Neutrophil (primary cell): ENCODE measurements at regions not wholly inside any gene's neighbourhood (a gene's known extent, or its start where the extent isn't known, plus 50 kb on each side); places are given as distances from the start of the nearest gene placed in this dataset.
"Not testable (repeated sequence)": the region's sequence is repeated elsewhere in the genome, so short reads cannot be mapped to it uniquely, and the experiment has no call there.

Experiments used
- H3K27ac ChIP-seq: fragments of 200-600 bp; sonication (generic); 2 replicates; pipeline ENCODE4 v1.5.1; 2016; ENCODE audit warnings: mild to moderate bottlenecking, moderate library complexity
- H3K27me3 ChIP-seq: fragments of 200-600 bp; sonication (generic); 2 replicates; pipeline ENCODE4 v1.6.0; 2016; ENCODE audit warnings: mild to moderate bottlenecking
- H3K36me3 ChIP-seq: fragments of 200-600 bp; sonication (generic); 2 replicates; pipeline ENCODE4 v1.5.1; 2017
- H3K4me1 ChIP-seq, 2 experiments: fragments of 200-600 bp in 1 of 2; sonication (generic) in 1 of 2; 1 replicate in 1 of 2; 2 replicates in 1 of 2; pipeline versions ENCODE4 v1.5.1 to v1.6.1; 2013 to 2016; ENCODE audit warnings: low read depth in 1 of 2, low read length in 1 of 2, mild to moderate bottlenecking in 1 of 2, moderate library complexity in 1 of 2; ENCODE audit not compliant: control insufficient read depth in 1 of 2, insufficient read depth in 1 of 2
- H3K4me3 ChIP-seq, 2 experiments: fragments of 200-600 bp in 1 of 2; sonication (generic) in 1 of 2; 1 replicate in 1 of 2; 2 replicates in 1 of 2; pipeline ENCODE4 v1.5.1; 2013 to 2016; ENCODE audit warnings: low read depth in 1 of 2, low read length in 1 of 2, mild to moderate bottlenecking in 1 of 2, moderate library complexity in 1 of 2
- H3K9me3 ChIP-seq: fragments of 200-600 bp; sonication (generic); 2 replicates; pipeline ENCODE4 v1.5.1; 2016
- TF ChIP-seq, protein P1 (sequence below): fragments of 200-600 bp; sonication (generic); IDR thresholded peaks from 2 replicates; pipeline ENCODE4 v1.5.1; 2016; ENCODE audit warnings: antibody characterized with exemption

DNA sequence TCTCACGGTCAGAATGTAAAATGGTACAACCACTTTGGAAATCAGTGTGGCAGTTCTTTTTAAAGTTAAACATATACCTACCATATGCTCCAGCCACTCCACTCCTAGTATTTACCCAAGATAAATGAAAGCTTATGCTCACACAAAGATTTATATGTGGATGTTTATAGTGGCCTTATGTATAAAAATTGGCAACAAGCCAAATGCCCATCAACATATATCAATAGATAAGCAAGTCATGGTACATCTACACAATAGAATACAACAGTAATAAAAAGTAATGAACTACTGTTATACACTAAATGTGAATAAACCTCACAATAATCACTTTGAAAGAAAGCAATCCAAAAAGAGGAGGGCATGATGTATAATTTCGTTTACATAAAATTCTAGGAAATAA is 153.5 kb upstream of the LMCD1 start:
- Histone ChIP-seq H3K4me1 (no peaks in the 10 kb centered on the region), H3K9me3 (no peaks in the 10 kb centered on the region), H3K4me3 (no peak overlapping the region), H3K27me3 (no peaks in the 10 kb centered on the region), H3K36me3 (no peaks in the 10 kb centered on the region), H3K27ac (no peak overlapping the region)
- TF ChIP-seq, protein P1, sequence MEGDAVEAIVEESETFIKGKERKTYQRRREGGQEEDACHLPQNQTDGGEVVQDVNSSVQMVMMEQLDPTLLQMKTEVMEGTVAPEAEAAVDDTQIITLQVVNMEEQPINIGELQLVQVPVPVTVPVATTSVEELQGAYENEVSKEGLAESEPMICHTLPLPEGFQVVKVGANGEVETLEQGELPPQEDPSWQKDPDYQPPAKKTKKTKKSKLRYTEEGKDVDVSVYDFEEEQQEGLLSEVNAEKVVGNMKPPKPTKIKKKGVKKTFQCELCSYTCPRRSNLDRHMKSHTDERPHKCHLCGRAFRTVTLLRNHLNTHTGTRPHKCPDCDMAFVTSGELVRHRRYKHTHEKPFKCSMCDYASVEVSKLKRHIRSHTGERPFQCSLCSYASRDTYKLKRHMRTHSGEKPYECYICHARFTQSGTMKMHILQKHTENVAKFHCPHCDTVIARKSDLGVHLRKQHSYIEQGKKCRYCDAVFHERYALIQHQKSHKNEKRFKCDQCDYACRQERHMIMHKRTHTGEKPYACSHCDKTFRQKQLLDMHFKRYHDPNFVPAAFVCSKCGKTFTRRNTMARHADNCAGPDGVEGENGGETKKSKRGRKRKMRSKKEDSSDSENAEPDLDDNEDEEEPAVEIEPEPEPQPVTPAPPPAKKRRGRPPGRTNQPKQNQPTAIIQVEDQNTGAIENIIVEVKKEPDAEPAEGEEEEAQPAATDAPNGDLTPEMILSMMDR, result no peak

DNA sequence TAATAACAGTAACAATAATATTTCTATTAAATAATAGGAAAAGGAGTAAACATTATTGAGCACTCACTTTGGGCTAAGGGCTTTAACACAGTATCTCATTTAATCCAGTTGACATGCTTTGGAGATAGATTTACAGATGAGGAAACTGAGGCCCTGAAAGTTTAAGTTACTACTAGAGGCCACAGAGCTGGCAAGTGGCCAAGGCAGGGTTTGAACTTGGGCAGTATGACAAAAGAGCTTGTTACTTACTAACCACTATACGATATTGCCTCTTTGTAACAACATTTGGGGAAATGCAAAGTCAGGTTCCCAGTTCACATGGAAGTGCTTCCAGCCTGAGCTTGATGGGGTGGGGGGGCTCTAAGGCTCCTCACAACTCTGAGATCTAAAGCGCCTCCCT is 149.1 kb upstream of the LMCD1 start:
- H3K27ac ChIP-seq, result no peak overlapping the region
- H3K27me3 ChIP-seq, result no peaks in the 10 kb centered on the region
- H3K4me1 ChIP-seq, result no peaks in the 10 kb centered on the region
- TF ChIP-seq, protein P1, result no peak
- H3K4me3 ChIP-seq, result no peak overlapping the region
- H3K36me3 ChIP-seq, result no peaks in the 10 kb centered on the region
- no peaks in the 10 kb centered on the region for H3K9me3 ChIP-seq

- TF ChIP-seq, protein P1, result no peak
- Histone ChIP-seq H3K4me1 (no peaks in the 10 kb centered on the region), H3K4me3 (no peak overlapping the region), H3K9me3 (no peaks in the 10 kb centered on the region), H3K27me3 (no peaks in the 10 kb centered on the region), H3K27ac (no peak overlapping the region), H3K36me3 (no peaks in the 10 kb centered on the region)
Observed at GRCh38 chr3:8353364-8353763, 148.3 kb upstream of the LMCD1 start.

DNA sequence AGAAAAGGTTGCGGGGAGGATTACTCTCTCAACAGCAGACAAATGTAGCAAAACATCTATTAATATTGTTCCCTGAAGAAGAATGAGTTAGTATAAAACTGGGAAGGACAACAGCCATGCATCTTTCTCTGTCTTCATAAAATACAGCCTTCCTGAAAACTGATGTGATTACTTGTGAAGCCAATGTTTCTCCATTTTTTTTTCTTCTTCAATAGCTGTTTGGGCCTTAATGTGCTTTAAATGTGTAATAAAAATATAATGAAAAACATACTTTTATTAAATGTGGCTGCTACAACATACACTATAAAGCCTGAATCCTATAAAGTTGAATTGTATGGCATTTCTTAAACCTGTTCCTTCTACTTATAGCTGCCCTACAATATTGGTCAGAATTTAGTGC is 146.3 kb upstream of the LMCD1 start:
- H3K27me3 ChIP-seq, result no peaks in the 10 kb centered on the region
- no peak overlapping the region for H3K4me3 ChIP-seq
- H3K36me3 ChIP-seq, result no peaks in the 10 kb centered on the region
- no peaks in the 10 kb centered on the region for H3K4me1 ChIP-seq
- no peaks in the 10 kb centered on the region for H3K9me3 ChIP-seq
- no peak overlapping the region for H3K27ac ChIP-seq
- TF ChIP-seq, protein P1, result no peak

DNA sequence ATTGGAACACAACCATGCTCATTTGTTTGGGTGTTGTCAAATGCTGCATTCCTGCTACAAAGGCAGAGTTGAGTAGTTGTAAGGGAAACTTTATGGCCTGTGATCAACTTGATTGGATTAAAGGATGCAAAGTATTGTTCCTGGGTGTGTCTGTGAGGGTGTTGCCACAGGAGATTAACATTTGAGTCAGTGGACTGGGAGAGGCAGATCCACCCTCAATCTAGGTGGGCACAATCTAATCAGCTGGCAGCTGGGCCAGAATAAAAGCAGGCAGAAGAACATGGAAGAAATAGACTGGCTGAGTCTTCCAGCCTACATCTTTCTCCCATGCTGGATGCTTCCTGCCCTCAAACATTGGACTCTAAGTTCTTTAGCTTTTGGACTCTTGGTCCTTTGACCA is 145.6 kb upstream of the LMCD1 start:
- H3K4me1 ChIP-seq, H3K4me3 ChIP-seq, H3K27ac ChIP-seq, H3K27me3 ChIP-seq, H3K9me3 ChIP-seq, H3K36me3 ChIP-seq: not testable (repeated sequence)

DNA sequence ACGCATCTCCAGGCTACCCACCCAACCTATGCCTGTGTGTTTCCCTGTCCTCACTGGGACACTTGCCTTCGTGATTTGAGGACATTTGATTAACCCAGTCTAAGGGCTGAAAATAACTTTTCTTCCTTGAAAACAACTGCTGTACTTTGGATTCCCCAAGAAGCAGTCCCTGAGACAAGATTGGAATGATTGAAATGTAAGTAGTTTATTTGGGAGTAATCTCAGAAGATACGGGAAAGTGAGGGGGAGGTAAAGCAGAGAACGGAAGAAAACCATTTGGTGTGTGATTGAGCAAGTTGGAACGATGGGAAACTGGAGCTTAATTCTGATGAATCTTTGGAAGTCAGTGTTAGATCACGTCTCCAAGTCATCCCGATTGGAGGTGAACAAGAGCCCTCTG is 143.8 kb upstream of the LMCD1 start:
- Histone ChIP-seq H3K27me3 (no peaks in the 10 kb centered on the region), H3K27ac (no peak overlapping the region), H3K4me1 (no peaks in the 10 kb centered on the region), H3K9me3 (no peaks in the 10 kb centered on the region), H3K36me3 (no peaks in the 10 kb centered on the region), H3K4me3 (no peak overlapping the region)
- TF ChIP-seq, protein P1, result no peak
